ENCODE measurements at regions not wholly inside any gene's neighbourhood (a gene's known extent, or its start where the extent isn't known, plus 50 kb on each side); places are given as distances from the start of the nearest gene placed in this dataset.
"Not testable (repeated sequence)": the region's sequence is repeated elsewhere in the genome, so short reads cannot be mapped to it uniquely, and the experiment has no call there.

GRCh38 chr5:23800307-23800706, 292.9 kb downstream of the PRDM9 start:
- no CpG with 5 or more reads among the region's 4 CpGs for WGBS (ENCODE audit: insufficient coverage, insufficient read length)
- not testable (repeated sequence) for DNase-seq (ENCODE audit: low read depth, low spot score); H3K36me3 ChIP-seq (ENCODE audit: control insufficient read depth, insufficient read depth, low read length); H3K4me1 ChIP-seq (ENCODE audit: control insufficient read depth, insufficient read depth, low read length); H3K27ac ChIP-seq (ENCODE audit: low read length); H3K9me3 ChIP-seq (ENCODE audit: control insufficient read depth, insufficient read depth, low read length); H3K27me3 ChIP-seq (ENCODE audit: control insufficient read depth, insufficient read depth, low read length); H3K4me3 ChIP-seq (ENCODE audit: low read length)

GRCh38 chr5:23820765-23821471, 313.5 kb downstream of the PRDM9 start:
- H3K4me3 ChIP-seq (ENCODE audit: low read length) = no peak overlapping the region
- DNase-seq (ENCODE audit: low read depth, low spot score) = no peak
- H3K4me1 ChIP-seq (ENCODE audit: control insufficient read depth, insufficient read depth, low read length) = no peaks in the 10 kb centered on the region
- H3K9me3 ChIP-seq (ENCODE audit: control insufficient read depth, insufficient read depth, low read length) = no peaks in the 10 kb centered on the region
- no CpG with 5 or more reads among the region's 5 CpGs for WGBS (ENCODE audit: insufficient coverage, insufficient read length)
- no peaks in the 10 kb centered on the region for H3K36me3 ChIP-seq (ENCODE audit: control insufficient read depth, insufficient read depth, low read length)
- H3K27ac ChIP-seq (ENCODE audit: low read length) = no peak overlapping the region
- no peaks in the 10 kb centered on the region for H3K27me3 ChIP-seq (ENCODE audit: control insufficient read depth, insufficient read depth, low read length)

- Histone ChIP-seq H3K36me3 (ENCODE audit: control insufficient read depth, insufficient read depth, low read length) (no peaks in the 10 kb centered on the region), H3K27ac (ENCODE audit: low read length) (no peak overlapping the region), H3K9me3 (ENCODE audit: control insufficient read depth, insufficient read depth, low read length) (no peaks in the 10 kb centered on the region), H3K4me3 (ENCODE audit: low read length) (no peak overlapping the region), H3K27me3 (ENCODE audit: control insufficient read depth, insufficient read depth, low read length) (no peaks in the 10 kb centered on the region), H3K4me1 (ENCODE audit: control insufficient read depth, insufficient read depth, low read length) (no peaks in the 10 kb centered on the region)
- WGBS (ENCODE audit: insufficient coverage, insufficient read length) = no CpG with 5 or more reads among the region's 8 CpGs
- DNase-seq (ENCODE audit: low read depth, low spot score) = no peak
Measured at GRCh38 chr5:23823521-23823920, 316.1 kb downstream of the PRDM9 start.

GRCh38 chr5:23825196-23825595, 317.8 kb downstream of the PRDM9 start:
- H3K27me3 ChIP-seq (ENCODE audit: control insufficient read depth, insufficient read depth, low read length) = no peaks in the 10 kb centered on the region
- H3K36me3 ChIP-seq (ENCODE audit: control insufficient read depth, insufficient read depth, low read length) = no peaks in the 10 kb centered on the region
- no peak for DNase-seq (ENCODE audit: low read depth, low spot score)
- H3K27ac ChIP-seq (ENCODE audit: low read length) = no peak overlapping the region
- WGBS (ENCODE audit: insufficient coverage, insufficient read length) = 100% methylated on average over 1 of the region's 5 CpGs
- no peaks in the 10 kb centered on the region for H3K4me1 ChIP-seq (ENCODE audit: control insufficient read depth, insufficient read depth, low read length)
- H3K4me3 ChIP-seq (ENCODE audit: low read length) = no peak overlapping the region
- no peaks in the 10 kb centered on the region for H3K9me3 ChIP-seq (ENCODE audit: control insufficient read depth, insufficient read depth, low read length)

- Histone ChIP-seq H3K4me1 (ENCODE audit: control insufficient read depth, insufficient read depth, low read length) (no peaks in the 10 kb centered on the region), H3K36me3 (ENCODE audit: control insufficient read depth, insufficient read depth, low read length) (no peaks in the 10 kb centered on the region), H3K4me3 (ENCODE audit: low read length) (no peak overlapping the region), H3K27ac (ENCODE audit: low read length) (no peak overlapping the region), H3K27me3 (ENCODE audit: control insufficient read depth, insufficient read depth, low read length) (no peaks in the 10 kb centered on the region), H3K9me3 (ENCODE audit: control insufficient read depth, insufficient read depth, low read length) (no peaks in the 10 kb centered on the region)
- DNase-seq (ENCODE audit: low read depth, low spot score) = no peak
Measured at GRCh38 chr5:23840083-23840482, 332.7 kb downstream of the PRDM9 start.

- Histone ChIP-seq H3K4me3 (ENCODE audit: low read length) (no peak overlapping the region), H3K9me3 (ENCODE audit: control insufficient read depth, insufficient read depth, low read length) (no peaks in the 10 kb centered on the region), H3K36me3 (ENCODE audit: control insufficient read depth, insufficient read depth, low read length) (no peaks in the 10 kb centered on the region), H3K27me3 (ENCODE audit: control insufficient read depth, insufficient read depth, low read length) (no peaks in the 10 kb centered on the region), H3K27ac (ENCODE audit: low read length) (no peak overlapping the region), H3K4me1 (ENCODE audit: control insufficient read depth, insufficient read depth, low read length) (peaks cover 2% of the 10 kb centered on the region; the same call in 1 of the 2 replicates)
- no CpG with 5 or more reads among the region's 5 CpGs for WGBS (ENCODE audit: insufficient coverage, insufficient read length)
- DNase-seq (ENCODE audit: low read depth, low spot score) = no peak
Measured at GRCh38 chr5:23864786-23865185, 357.4 kb downstream of the PRDM9 start.

- no peaks in the 10 kb centered on the region for H3K4me1 ChIP-seq (ENCODE audit: control insufficient read depth, insufficient read depth, low read length)
- WGBS (ENCODE audit: insufficient coverage, insufficient read length) = no CpG with 5 or more reads among the region's 3 CpGs
- DNase-seq (ENCODE audit: low read depth, low spot score) = no peak
- no peaks in the 10 kb centered on the region for H3K9me3 ChIP-seq (ENCODE audit: control insufficient read depth, insufficient read depth, low read length)
- no peak overlapping the region for H3K27ac ChIP-seq (ENCODE audit: low read length)
- H3K4me3 ChIP-seq (ENCODE audit: low read length) = no peak overlapping the region
- no peaks in the 10 kb centered on the region for H3K27me3 ChIP-seq (ENCODE audit: control insufficient read depth, insufficient read depth, low read length)
- H3K36me3 ChIP-seq (ENCODE audit: control insufficient read depth, insufficient read depth, low read length) = no peaks in the 10 kb centered on the region
Measured at GRCh38 chr5:23877847-23878246, 370.4 kb downstream of the PRDM9 start.

- no peak overlapping the region for H3K27ac ChIP-seq (ENCODE audit: low read length)
- DNase-seq (ENCODE audit: low read depth, low spot score) = no peak
Measured at GRCh38 chr5:23884405-23885031, 377.1 kb downstream of the PRDM9 start.

GRCh38 chr5:23893561-23893960, 386.2 kb downstream of the PRDM9 start:
- no peaks in the 10 kb centered on the region for H3K9me3 ChIP-seq (ENCODE audit: control insufficient read depth, insufficient read depth, low read length)
- no peaks in the 10 kb centered on the region for H3K27me3 ChIP-seq (ENCODE audit: control insufficient read depth, insufficient read depth, low read length)
- no peaks in the 10 kb centered on the region for H3K36me3 ChIP-seq (ENCODE audit: control insufficient read depth, insufficient read depth, low read length)
- DNase-seq (ENCODE audit: low read depth, low spot score) = no peak
- no peak overlapping the region for H3K27ac ChIP-seq (ENCODE audit: low read length)
- no peak overlapping the region for H3K4me3 ChIP-seq (ENCODE audit: low read length)
- WGBS (ENCODE audit: insufficient coverage, insufficient read length) = no CpG with 5 or more reads among the region's 5 CpGs
- no peaks in the 10 kb centered on the region for H3K4me1 ChIP-seq (ENCODE audit: control insufficient read depth, insufficient read depth, low read length)

More at GRCh38 chr5:23884405-23885031, 377.1 kb downstream of the PRDM9 start:
- Histone ChIP-seq H3K4me1 (ENCODE audit: control insufficient read depth, insufficient read depth, low read length) (no peaks in the 10 kb centered on the region), H3K27me3 (ENCODE audit: control insufficient read depth, insufficient read depth, low read length) (no peaks in the 10 kb centered on the region), H3K4me3 (ENCODE audit: low read length) (no peak overlapping the region), H3K9me3 (ENCODE audit: control insufficient read depth, insufficient read depth, low read length) (no peaks in the 10 kb centered on the region), H3K36me3 (ENCODE audit: control insufficient read depth, insufficient read depth, low read length) (no peaks in the 10 kb centered on the region)
- WGBS (ENCODE audit: insufficient coverage, insufficient read length) = no CpG with 5 or more reads among the region's 4 CpGs

GRCh38 chr5:23895614-23896013, 388.2 kb downstream of the PRDM9 start:
- H3K27me3 ChIP-seq (ENCODE audit: control insufficient read depth, insufficient read depth, low read length) = no peaks in the 10 kb centered on the region
- H3K4me1 ChIP-seq (ENCODE audit: control insufficient read depth, insufficient read depth, low read length) = no peaks in the 10 kb centered on the region
- H3K36me3 ChIP-seq (ENCODE audit: control insufficient read depth, insufficient read depth, low read length) = no peaks in the 10 kb centered on the region
- H3K4me3 ChIP-seq (ENCODE audit: low read length) = no peak overlapping the region
- H3K27ac ChIP-seq (ENCODE audit: low read length) = no peak overlapping the region
- no peaks in the 10 kb centered on the region for H3K9me3 ChIP-seq (ENCODE audit: control insufficient read depth, insufficient read depth, low read length)
- no peak for DNase-seq (ENCODE audit: low read depth, low spot score)
- WGBS (ENCODE audit: insufficient coverage, insufficient read length) = no CpG with 5 or more reads among the region's 4 CpGs

- WGBS (ENCODE audit: insufficient coverage, insufficient read length) = no CpG with 5 or more reads among the region's 3 CpGs
- no peak for DNase-seq (ENCODE audit: low read depth, low spot score)
- Histone ChIP-seq H3K27me3 (ENCODE audit: control insufficient read depth, insufficient read depth, low read length) (no peaks in the 10 kb centered on the region), H3K9me3 (ENCODE audit: control insufficient read depth, insufficient read depth, low read length) (no peaks in the 10 kb centered on the region), H3K36me3 (ENCODE audit: control insufficient read depth, insufficient read depth, low read length) (no peaks in the 10 kb centered on the region), H3K4me3 (ENCODE audit: low read length) (no peak overlapping the region), H3K4me1 (ENCODE audit: control insufficient read depth, insufficient read depth, low read length) (no peaks in the 10 kb centered on the region), H3K27ac (ENCODE audit: low read length) (no peak overlapping the region)
Measured at GRCh38 chr5:23930985-23931384, 423.6 kb downstream of the PRDM9 start.
